Sigmoid colon (tissue), 6 donors: ENCODE measurements at regions not wholly inside any gene's neighbourhood (a gene's known extent, or its start where the extent isn't known, plus 50 kb on each side); places are given as distances from the start of the nearest gene placed in this dataset.

Source experiments
- DNase-seq: peaks from one replicate; pipeline ENCODE4 v3.0.0-alpha.2; 2019
- H3K27ac ChIP-seq, 4 donors: fragments of 200-600 bp; sonication (generic); one replicate each; pipeline ENCODE4 v1.5.1; 2016 to 2019; ENCODE audit warnings: mild to moderate bottlenecking in 1 of 4
- H3K27me3 ChIP-seq, 3 donors: fragments of 200-600 bp; sonication (generic); one replicate each; pipeline ENCODE4 v1.5.1; 2019; ENCODE audit warnings: mild to moderate bottlenecking in 1 of 3
- H3K36me3 ChIP-seq, 4 donors: fragments of 200-600 bp; sonication (generic); one replicate each; pipeline ENCODE4 v1.5.1; 2016 to 2019
- H3K4me1 ChIP-seq, 4 donors: fragments of 200-600 bp; sonication (generic); one replicate each; pipeline ENCODE4 v1.5.1; 2017 to 2019
- H3K4me3 ChIP-seq, 4 donors: fragments of 200-600 bp; sonication (generic); one replicate each; pipeline ENCODE4 v1.5.1; 2017 to 2019; ENCODE audit warnings: mild to moderate bottlenecking in 2 of 4, moderate library complexity in 1 of 4
- H3K9me3 ChIP-seq, 4 donors: fragments of 200-600 bp in 3 of 4; sonication (generic) in 3 of 4; one replicate each; pipeline versions ENCODE4 v1.5.1 to v1.6.1; 2013 to 2019
- CTCF ChIP-seq, 4 experiments: fragments of 450-650 bp in 3 of 4; fragments of 200-600 bp in 1 of 4; IDR thresholded peaks; one replicate each; pipeline ENCODE4 v1.5.1; 2016 to 2019; ENCODE audit warnings: antibody characterized with exemption in 4 of 4, mild to moderate bottlenecking in 3 of 4, moderate library complexity in 2 of 4
- EP300 ChIP-seq, 4 donors: sonication (generic); formaldehyde crosslinking; IDR thresholded peaks; one replicate each; pipeline ENCODE4 v1.6.1; 2017; ENCODE audit warnings: antibody characterized with exemption in 4 of 4
- POLR2A ChIP-seq, 2 donors: fragments of 450-650 bp; IDR thresholded peaks; one replicate each; pipeline ENCODE4 v1.6.1; 2016; ENCODE audit warnings: antibody characterized with exemption in 2 of 2, mild to moderate bottlenecking in 2 of 2, moderate library complexity in 2 of 2
- POLR2AphosphoS5 ChIP-seq, 4 donors: sonication (generic); formaldehyde crosslinking; IDR thresholded peaks; one replicate each; pipeline ENCODE4 v1.6.1; 2017; ENCODE audit warnings: antibody characterized with exemption in 4 of 4
- WGBS, 2 donors: extraction: QIAGEN DNeasy Blood & Tissue Kit; methylation state at CpG; one replicate each; pipeline ENCODE4 v1.1.7; 2013; 5-methylcytosine and 5-hydroxymethylcytosine counted together
- intact Hi-C: fragments of 100-400 bp; cut with DNase I; formaldehyde crosslinking; loops from one replicate; pipeline ENCODE4 v1.15.1; 2023
- small RNA-seq, 3 donors: library from RNA; depleted of rRNA; stranded (forward); fragments of <200 nt; gene quantifications; one replicate each; pipeline ENCODE3, GENCODE V24; 2016
- donor health status: healthy with polysubstance abuse.
- donor health status: healthy.

- H3K36me3 ChIP-seq: no peaks in the 10 kb centered on the region
- intact Hi-C loops: no loop called here
- H3K27me3 ChIP-seq: no peaks in the 10 kb centered on the region
- no peak overlapping the region for H3K27ac ChIP-seq
- H3K4me1 ChIP-seq: peaks cover 0 to 11% (median 5%) of the 10 kb centered on the region in 4 donors
- DNase-seq: no peak
- no peaks in the 10 kb centered on the region for H3K9me3 ChIP-seq
- peak overlapping the region in 1 of 4 donors; percentile 2 for H3K4me3 ChIP-seq
- WGBS, 2 donors: 83 to 85% methylated on average over 19 of the region's 19 CpGs
- TF ChIP-seq EP300 (IDR thresholded peaks at IDR 0.05) (no peak), POLR2AphosphoS5 (IDR thresholded peaks at IDR 0.05) (peak in 2 of 4 donors; percentile 49 to 50)
Measured at GRCh38 chr6:51553246-51554015, 534.0 kb downstream of the PKHD1 start.

GRCh38 chr6:51554029-51554428 is 533.4 kb downstream of the PKHD1 start:
- no peak overlapping the region for H3K27ac ChIP-seq
- 72 to 80% methylated on average over 3 of the region's 3 CpGs for WGBS, 2 donors
- H3K4me3 ChIP-seq: no peak overlapping the region
- no peak for DNase-seq
- no peaks in the 10 kb centered on the region for H3K9me3 ChIP-seq
- H3K36me3 ChIP-seq: no peaks in the 10 kb centered on the region
- intact Hi-C loops: no loop called here
- H3K27me3 ChIP-seq: no peaks in the 10 kb centered on the region
- TF ChIP-seq POLR2A (IDR thresholded peaks at IDR 0.05): no peak
- no peak for TF ChIP-seq CTCF (IDR thresholded peaks at IDR 0.05)
- TF ChIP-seq EP300 (IDR thresholded peaks at IDR 0.05): no peak
- no peak for TF ChIP-seq POLR2AphosphoS5 (IDR thresholded peaks at IDR 0.05)
- H3K4me1 ChIP-seq: peaks cover 0 to 11% (median 5%) of the 10 kb centered on the region in 4 donors

GRCh38 chr6:51559059-51559458 is 528.4 kb downstream of the PKHD1 start:
- no peaks in the 10 kb centered on the region for H3K36me3 ChIP-seq
- no peak overlapping the region for H3K27ac ChIP-seq
- H3K4me1 ChIP-seq: no peaks in the 10 kb centered on the region
- H3K9me3 ChIP-seq: no peaks in the 10 kb centered on the region
- H3K4me3 ChIP-seq: no peak overlapping the region
- TF ChIP-seq CTCF (IDR thresholded peaks at IDR 0.05) (no peak), POLR2A (IDR thresholded peaks at IDR 0.05) (no peak), POLR2AphosphoS5 (IDR thresholded peaks at IDR 0.05) (no peak), EP300 (IDR thresholded peaks at IDR 0.05) (no peak)
- no peak for DNase-seq
- WGBS, 2 donors: 59 to 67% methylated on average over 2 of the region's 2 CpGs
- intact Hi-C loops: no loop called here
- no peaks in the 10 kb centered on the region for H3K27me3 ChIP-seq

GRCh38 chr6:51562198-51562597 is 525.2 kb downstream of the PKHD1 start:
- WGBS, 2 donors: 45 to 46% methylated on average over 1 of the region's 1 CpG
- Histone ChIP-seq H3K4me3 (no peak overlapping the region), H3K36me3 (no peaks in the 10 kb centered on the region), H3K27ac (no peak overlapping the region), H3K27me3 (no peaks in the 10 kb centered on the region), H3K9me3 (no peaks in the 10 kb centered on the region), H3K4me1 (no peaks in the 10 kb centered on the region)
- intact Hi-C loops: no loop called here
- no peak for DNase-seq
- no peak for TF ChIP-seq POLR2AphosphoS5 (IDR thresholded peaks at IDR 0.05)
- no peak for TF ChIP-seq POLR2A (IDR thresholded peaks at IDR 0.05)
- no peak for TF ChIP-seq EP300 (IDR thresholded peaks at IDR 0.05)
- TF ChIP-seq CTCF (IDR thresholded peaks at IDR 0.05): no peak

Small RNAs in the stretch of these regions (small RNA-seq; reads per million reads assigned to genes)
- 0 to 0.43 (median 0.06) reads per million in 3 donors for gene RF00572
